Vagina (tissue), 2 donors: ENCODE measurements at regions not wholly inside any gene's neighbourhood (a gene's known extent, or its start where the extent isn't known, plus 50 kb on each side); places are given as distances from the start of the nearest gene placed in this dataset.

Experiments used
- CTCF ChIP-seq, 3 experiments: fragments of 450-650 bp in 2 of 3; fragments of 200-600 bp in 1 of 3; sonication (generic) in 1 of 3; IDR thresholded peaks; one replicate each; pipeline ENCODE4 v1.5.1; 2017 to 2019; ENCODE audit warnings: antibody characterized with exemption in 3 of 3, mild to moderate bottlenecking in 2 of 3, moderate library complexity in 2 of 3
- POLR2A ChIP-seq, 2 donors: fragments of 450-650 bp; IDR thresholded peaks; one replicate each; pipeline ENCODE4 v1.6.1; 2017; ENCODE audit warnings: antibody characterized with exemption in 2 of 2, mild to moderate bottlenecking in 2 of 2, moderate library complexity in 2 of 2
- POLR2AphosphoS5 ChIP-seq, 2 donors: sonication (generic); formaldehyde crosslinking; IDR thresholded peaks; one replicate each; pipeline ENCODE4 v1.9.0; 2017; ENCODE audit warnings: antibody characterized with exemption in 2 of 2, mild to moderate bottlenecking in 2 of 2, low read depth in 1 of 2; ENCODE audit not compliant: insufficient read depth in 1 of 2

DNA sequence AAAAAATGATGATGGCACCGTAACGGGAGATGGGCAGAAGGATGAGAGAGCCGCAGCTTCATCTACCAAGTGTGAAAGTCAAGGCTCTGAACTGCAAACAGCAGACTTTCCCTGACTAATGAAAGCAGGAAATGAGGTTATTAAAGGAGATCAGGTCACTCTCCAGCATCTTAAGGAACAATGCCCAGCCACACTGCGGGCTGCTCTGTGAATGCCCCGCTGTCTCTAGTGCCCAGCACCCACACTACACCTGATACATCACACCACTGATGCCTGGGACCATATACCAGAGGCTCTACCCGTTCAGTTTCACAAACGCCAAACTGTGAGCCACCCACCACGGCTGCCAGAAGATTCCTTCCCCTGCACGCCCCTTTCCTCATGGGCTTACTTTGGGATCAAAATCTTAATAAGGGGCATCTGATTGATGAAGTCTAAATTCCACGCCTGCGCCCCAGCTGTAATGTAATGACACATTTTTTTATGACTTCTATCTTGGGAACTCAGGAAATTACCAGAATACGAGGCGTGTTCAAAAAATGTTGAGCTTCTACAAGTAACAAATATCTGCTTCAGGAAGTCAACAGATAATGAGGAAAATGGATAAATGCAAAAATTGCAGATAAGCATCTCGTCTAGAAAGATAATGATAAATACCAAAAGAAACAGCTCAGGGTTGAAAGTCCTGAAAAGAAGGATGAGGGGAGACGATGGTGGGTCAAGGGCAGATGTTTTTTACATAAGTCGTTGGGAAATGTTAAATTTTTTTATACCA lies 72.0 kb downstream of the MIS18A start:
- TF ChIP-seq CTCF (IDR thresholded peaks at IDR 0.05) = no peak
- TF ChIP-seq POLR2AphosphoS5 (IDR thresholded peaks at IDR 0.05; ENCODE audit: insufficient read depth in 1 of 2, low read depth in 1 of 2) = no peak
- no peak for TF ChIP-seq POLR2A (IDR thresholded peaks at IDR 0.05)
